IMR-90 (cell line): ENCODE measurements at regions not wholly inside any gene's neighbourhood (a gene's known extent, or its start where the extent isn't known, plus 50 kb on each side); places are given as distances from the start of the nearest gene placed in this dataset.

Source experiments
- ATAC-seq: fragments of 200-7000 bp; cut with Tn5 transposase; 2 replicates; pipeline ENCODE4 v1.9.1; 2020; ENCODE audit warnings: low read depth, mild to moderate bottlenecking, moderate library complexity
- BruUV-seq: library from RNA; stranded (reverse); fragments of 400-500 nt; replicated peaks from 2 replicates; lab custom pipeline; 2021; lab: Mats Ljungman, UMichigan
- CTCF ChIA-PET: fragments of 300-600 bp; formaldehyde crosslinking; extraction: SDS; loops from one replicate; lab custom pipeline; 2021; ENCODE audit warnings: antibody characterized with exemption; lab: Yijun Ruan, JAX
- POLR2A ChIA-PET: fragments of 300-600 bp; sonication (Branson Sonifier 250); formaldehyde crosslinking; loops from one replicate; lab custom pipeline; 2022; ENCODE audit warnings: antibody characterized with exemption; ENCODE audit not compliant: unreplicated experiment; lab: Charles Lee
- DNase-seq: peaks from one replicate; pipeline ENCODE4 v3.0.0; 2013
- H2AFZ ChIP-seq: replicated peaks from 2 replicates; pipeline ENCODE3; 2013; ENCODE audit warnings: low read length, mild to moderate bottlenecking; ENCODE audit not compliant: poor library complexity
- H2AK5ac ChIP-seq: 2 replicates; pipeline ENCODE4 v1.6.1; 2013; ENCODE audit warnings: low read depth, low read length, inconsistent platforms
- H2AK9ac ChIP-seq: replicated peaks from 2 replicates; pipeline ENCODE3; 2013; ENCODE audit warnings: mild to moderate bottlenecking, low read depth, low read length, moderate library complexity; ENCODE audit not compliant: poor library complexity
- H2BK120ac ChIP-seq: 2 replicates; pipeline ENCODE4 v1.6.1; 2013; ENCODE audit warnings: low read depth, low read length, inconsistent platforms
- H2BK15ac ChIP-seq: 3 replicates; pipeline ENCODE4 v1.6.1; 2013; ENCODE audit warnings: low read depth, low read length, inconsistent platforms
- H2BK20ac ChIP-seq: 2 replicates; pipeline ENCODE4 v1.6.1; 2013; ENCODE audit warnings: low read depth, mild to moderate bottlenecking, inconsistent platforms, low read length, moderate library complexity
- H2BK5ac ChIP-seq: 2 replicates; pipeline ENCODE4 v1.6.1; 2013; ENCODE audit warnings: mild to moderate bottlenecking, low read depth, low read length, inconsistent platforms; ENCODE audit not compliant: poor library complexity, severe bottlenecking
- H3K14ac ChIP-seq: replicated peaks from 2 replicates; pipeline ENCODE4 v1.6.1; 2013; ENCODE audit warnings: low read depth, low read length, inconsistent platforms
- H3K18ac ChIP-seq: 2 replicates; pipeline ENCODE4 v1.6.1; 2013; ENCODE audit warnings: low read depth, low read length, control low read depth
- H3K23ac ChIP-seq: 2 replicates; pipeline ENCODE4 v1.6.1; 2013; ENCODE audit warnings: low read depth, low read length, inconsistent platforms
- H3K27ac ChIP-seq: 2 replicates; pipeline ENCODE4 v1.5.1; 2013; ENCODE audit warnings: mild to moderate bottlenecking, control low read depth, low read length; ENCODE audit not compliant: insufficient read depth
- H3K27me3 ChIP-seq: 2 replicates; pipeline ENCODE4 v1.6.1; 2013; ENCODE audit warnings: low read length; ENCODE audit not compliant: control insufficient read depth, insufficient read depth
- H3K36me3 ChIP-seq: 2 replicates; pipeline ENCODE4 v1.6.1; 2013; ENCODE audit warnings: low read length, mixed read lengths; ENCODE audit not compliant: control insufficient read depth, insufficient read depth
- H3K4ac ChIP-seq: 2 replicates; pipeline ENCODE4 v1.6.1; 2013; ENCODE audit warnings: low read depth, low read length, inconsistent platforms
- H3K4me1 ChIP-seq: 2 replicates; pipeline ENCODE4 v1.6.1; 2013; ENCODE audit warnings: low read length, mixed read lengths; ENCODE audit not compliant: control insufficient read depth, insufficient read depth
- H3K4me2 ChIP-seq: 2 replicates; pipeline ENCODE4 v1.6.1; 2013; ENCODE audit warnings: low read depth, mild to moderate bottlenecking, control low read depth, low read length, moderate library complexity
- H3K4me3 ChIP-seq: 2 replicates; pipeline ENCODE4 v1.5.1; 2013; ENCODE audit warnings: low read depth, mild to moderate bottlenecking, control low read depth, low read length, moderate library complexity; ENCODE audit not compliant: insufficient read depth
- H3K56ac ChIP-seq: 2 replicates; pipeline ENCODE4 v1.6.1; 2013; ENCODE audit warnings: low read length, inconsistent platforms; ENCODE audit not compliant: insufficient read depth; ENCODE audit errors: extremely low read depth
- H3K79me1 ChIP-seq, 2 experiments: 2 replicates each; pipeline ENCODE4 v1.6.1; 2013; ENCODE audit warnings: low read length in 2 of 2, inconsistent platforms in 1 of 2, low read depth in 1 of 2
- H3K9ac ChIP-seq: 2 replicates; pipeline ENCODE4 v1.6.1; 2013; ENCODE audit warnings: low read depth, low read length, control low read depth
- H3K9me1 ChIP-seq: 2 replicates; pipeline ENCODE4 v1.6.1; 2013; ENCODE audit warnings: low read length, inconsistent platforms; ENCODE audit not compliant: insufficient read depth
- H3K9me3 ChIP-seq: 2 replicates; pipeline ENCODE4 v1.6.1; 2013; ENCODE audit warnings: low read length; ENCODE audit not compliant: control insufficient read depth, insufficient read depth
- H4K20me1 ChIP-seq: 2 replicates; pipeline ENCODE4 v1.6.1; 2013; ENCODE audit warnings: low read length, inconsistent platforms; ENCODE audit not compliant: insufficient read depth
- H4K5ac ChIP-seq: 2 replicates; pipeline ENCODE4 v1.6.1; 2013; ENCODE audit warnings: mild to moderate bottlenecking, low read depth, low read length, control low read depth
- H4K8ac ChIP-seq, 2 experiments: 2 replicates each; pipeline ENCODE4 v1.6.1; 2013; ENCODE audit warnings: low read depth in 2 of 2, low read length in 2 of 2, control low read depth in 1 of 2, inconsistent platforms in 1 of 2
- H4K91ac ChIP-seq: 2 replicates; pipeline ENCODE4 v1.6.1; 2013; ENCODE audit warnings: low read depth, low read length, inconsistent platforms; ENCODE audit not compliant: insufficient read depth
- BHLHE40 ChIP-seq: fragments of 150-350 bp; IDR thresholded peaks from 2 replicates; pipeline ENCODE4 v1.6.1; 2016; ENCODE audit warnings: mild to moderate bottlenecking, low read depth, low read length
- CEBPB ChIP-seq: IDR thresholded peaks from 2 replicates; pipeline ENCODE4 v1.6.1; 2012; ENCODE audit warnings: low read depth, low read length, improper control_type of control experiment
- CHD1 ChIP-seq: IDR thresholded peaks from 2 replicates; pipeline ENCODE4 v1.6.1; 2012; ENCODE audit warnings: low read depth, low read length, improper control_type of control experiment
- FOS ChIP-seq: fragments of 150-350 bp; IDR thresholded peaks from 2 replicates; pipeline ENCODE4 v1.6.1; 2016; ENCODE audit warnings: low read depth, low read length
- MAFK ChIP-seq: IDR thresholded peaks from 2 replicates; pipeline ENCODE4 v1.6.1; 2012; ENCODE audit warnings: low read depth, low read length, improper control_type of control experiment
- MAZ ChIP-seq: IDR thresholded peaks from 2 replicates; pipeline ENCODE4 v1.6.1; 2012; ENCODE audit warnings: low read depth, mild to moderate bottlenecking, low read length, improper control_type of control experiment, moderate library complexity, borderline replicate concordance
- MXI1 ChIP-seq: IDR thresholded peaks from 2 replicates; pipeline ENCODE4 v1.6.1; 2012; ENCODE audit warnings: low read depth, mild to moderate bottlenecking, low read length, moderate library complexity, borderline replicate concordance
- NFE2L2 ChIP-seq: fragments of 150-350 bp; IDR thresholded peaks from 2 replicates; pipeline ENCODE4 v1.6.1; 2016; ENCODE audit warnings: low read depth, mild to moderate bottlenecking, low read length
- POLR2A ChIP-seq: IDR thresholded peaks from 2 replicates; pipeline ENCODE4 v1.6.1; 2012; ENCODE audit warnings: mild to moderate bottlenecking, low read depth, low read length
- RAD21 ChIP-seq: IDR thresholded peaks from 2 replicates; pipeline ENCODE4 v1.6.1; 2012; ENCODE audit warnings: low read length, improper control_type of control experiment
- RCOR1 ChIP-seq: IDR thresholded peaks from 2 replicates; pipeline ENCODE4 v1.6.1; 2012; ENCODE audit warnings: mild to moderate bottlenecking, low read length, improper control_type of control experiment; ENCODE audit not compliant: insufficient replicate concordance
- RFX5 ChIP-seq: IDR thresholded peaks from 2 replicates; pipeline ENCODE4 v1.8.0; 2012; ENCODE audit warnings: low read depth, mild to moderate bottlenecking, low read length, moderate library complexity
- SMC3 ChIP-seq: fragments of 150-350 bp; IDR thresholded peaks from 2 replicates; pipeline ENCODE4 v1.6.1; 2016; ENCODE audit warnings: low read depth, mild to moderate bottlenecking, antibody characterized with exemption, low read length, moderate library complexity
- WGBS, 2 experiments: methylation state at CpG; one replicate each; pipeline versions ENCODE4 v1.1.5 to v1.1.7; 2013; ENCODE audit warnings: missing lambda C conversion rate in 2 of 2; ENCODE audit not compliant: insufficient read length in 1 of 2; ENCODE audit errors: extremely low coverage in 2 of 2; 5-methylcytosine and 5-hydroxymethylcytosine counted together
- dilution Hi-C: fragments of 300-500 bp; cut with HindIII; formaldehyde crosslinking; loops from one replicate; pipeline ENCODE4 v1.14.3; 2018; ENCODE audit warnings: low sequenced_read_pairs; ENCODE audit not compliant: unreplicated experiment
- in situ Hi-C: fragments of 300-500 bp; cut with MboI; formaldehyde crosslinking; loops from 3 replicates; pipeline ENCODE4 v1.14.3; 2019; ENCODE audit warnings: low sequenced_read_pairs, inconsistent platforms, mixed read lengths
- intact Hi-C: fragments of 100-400 bp; cut with micrococcal nuclease; formaldehyde crosslinking; loops from 2 replicates; pipeline ENCODE4 v1.10.0; 2022
- TF ChIP-seq, protein P1 (sequence below): fragments of 150-350 bp; IDR thresholded peaks from 2 replicates; pipeline ENCODE4 v1.6.1; 2017; ENCODE audit warnings: mild to moderate bottlenecking, antibody characterized with exemption, low read length, low read depth
- TF ChIP-seq, protein P2 (sequence below): fragments of 150-350 bp; IDR thresholded peaks from 2 replicates; pipeline ENCODE4 v1.6.1; 2016; ENCODE audit warnings: low read depth, mild to moderate bottlenecking, low read length, moderate library complexity, borderline replicate concordance
- TF ChIP-seq, protein P3 (sequence below): conservative IDR thresholded peaks from 2 replicates; pipeline ENCODE4 v1.5.1; 2012; ENCODE audit warnings: mild to moderate bottlenecking, low read depth, low read length, improper control_type of control experiment

DNA sequence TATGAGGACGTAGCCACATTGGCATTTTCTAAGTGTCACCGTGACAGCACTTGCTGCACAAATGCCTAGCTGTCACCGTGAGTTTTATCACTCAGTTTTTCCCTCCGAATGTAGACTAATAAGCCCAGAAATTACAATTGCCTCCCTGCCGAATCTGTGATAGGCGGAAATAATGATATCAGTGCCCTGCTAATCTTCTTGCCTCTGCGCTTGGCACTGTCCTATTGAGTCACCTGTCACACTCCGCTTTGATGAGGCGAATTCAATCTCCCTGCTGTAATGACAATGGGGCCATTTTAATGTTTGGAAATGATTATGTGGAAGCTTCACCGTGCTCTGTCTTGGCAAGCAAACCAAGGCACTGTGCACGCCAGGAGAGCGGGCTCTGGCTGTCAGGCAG is 112.8 kb downstream of the LINC00237 start:
- BruUV-seq: no TSS peak
- Histone ChIP-seq H2BK5ac (no peak overlapping the region), H3K27ac (no peak overlapping the region), H2BK120ac (no peak overlapping the region), H4K20me1 (no peaks in the 10 kb centered on the region), H3K23ac (no peak overlapping the region), H3K4me1 (no peaks in the 10 kb centered on the region), H4K5ac (no peak overlapping the region), H4K91ac (no peak overlapping the region), H3K14ac (no peak overlapping the region), H2BK15ac (no peak overlapping the region), H3K4me2 (no peak overlapping the region), H2AK9ac (no peak overlapping the region), H3K79me1 (no peaks in the 10 kb centered on the region), H3K27me3 (no peaks in the 10 kb centered on the region), H3K4ac (no peak overlapping the region), H3K4me3 (no peak overlapping the region), H2AK5ac (no peak overlapping the region), H4K8ac (no peak overlapping the region), H3K36me3 (no peaks in the 10 kb centered on the region), H3K56ac (no peak overlapping the region), H3K9ac (no peak overlapping the region), H2AFZ (no peak overlapping the region), H3K9me1 (no peaks in the 10 kb centered on the region), H3K18ac (no peak overlapping the region), H2BK20ac (no peak overlapping the region), H3K9me3 (peaks cover 6% of the 10 kb centered on the region; the same call in 1 of the 2 replicates)
- ATAC-seq (no peak), DNase-seq (no peak)
- dilution Hi-C loops (no loop called here), intact Hi-C loops (no loop called here), in situ Hi-C loops (no loop called here)
- WGBS, 2 experiments: 53% methylated on average over 5 of the region's 12 CpGs; no CpG with 5 or more reads in 1 of the 2 experiments
- TF ChIP-seq, protein P1, sequence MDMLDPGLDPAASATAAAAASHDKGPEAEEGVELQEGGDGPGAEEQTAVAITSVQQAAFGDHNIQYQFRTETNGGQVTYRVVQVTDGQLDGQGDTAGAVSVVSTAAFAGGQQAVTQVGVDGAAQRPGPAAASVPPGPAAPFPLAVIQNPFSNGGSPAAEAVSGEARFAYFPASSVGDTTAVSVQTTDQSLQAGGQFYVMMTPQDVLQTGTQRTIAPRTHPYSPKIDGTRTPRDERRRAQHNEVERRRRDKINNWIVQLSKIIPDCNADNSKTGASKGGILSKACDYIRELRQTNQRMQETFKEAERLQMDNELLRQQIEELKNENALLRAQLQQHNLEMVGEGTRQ: no peak
- TF ChIP-seq RCOR1 (no peak), FOS (no peak), POLR2A (no peak), RFX5 (no peak), MXI1 (no peak), SMC3 (no peak), MAZ (no peak), CEBPB (no peak), RAD21 (no peak), MAFK (no peak), NFE2L2 (no peak), BHLHE40 (no peak), CHD1 (no peak)
- TF ChIP-seq, protein P2, sequence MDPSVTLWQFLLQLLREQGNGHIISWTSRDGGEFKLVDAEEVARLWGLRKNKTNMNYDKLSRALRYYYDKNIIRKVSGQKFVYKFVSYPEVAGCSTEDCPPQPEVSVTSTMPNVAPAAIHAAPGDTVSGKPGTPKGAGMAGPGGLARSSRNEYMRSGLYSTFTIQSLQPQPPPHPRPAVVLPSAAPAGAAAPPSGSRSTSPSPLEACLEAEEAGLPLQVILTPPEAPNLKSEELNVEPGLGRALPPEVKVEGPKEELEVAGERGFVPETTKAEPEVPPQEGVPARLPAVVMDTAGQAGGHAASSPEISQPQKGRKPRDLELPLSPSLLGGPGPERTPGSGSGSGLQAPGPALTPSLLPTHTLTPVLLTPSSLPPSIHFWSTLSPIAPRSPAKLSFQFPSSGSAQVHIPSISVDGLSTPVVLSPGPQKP: no peak
- TF ChIP-seq, protein P3, sequence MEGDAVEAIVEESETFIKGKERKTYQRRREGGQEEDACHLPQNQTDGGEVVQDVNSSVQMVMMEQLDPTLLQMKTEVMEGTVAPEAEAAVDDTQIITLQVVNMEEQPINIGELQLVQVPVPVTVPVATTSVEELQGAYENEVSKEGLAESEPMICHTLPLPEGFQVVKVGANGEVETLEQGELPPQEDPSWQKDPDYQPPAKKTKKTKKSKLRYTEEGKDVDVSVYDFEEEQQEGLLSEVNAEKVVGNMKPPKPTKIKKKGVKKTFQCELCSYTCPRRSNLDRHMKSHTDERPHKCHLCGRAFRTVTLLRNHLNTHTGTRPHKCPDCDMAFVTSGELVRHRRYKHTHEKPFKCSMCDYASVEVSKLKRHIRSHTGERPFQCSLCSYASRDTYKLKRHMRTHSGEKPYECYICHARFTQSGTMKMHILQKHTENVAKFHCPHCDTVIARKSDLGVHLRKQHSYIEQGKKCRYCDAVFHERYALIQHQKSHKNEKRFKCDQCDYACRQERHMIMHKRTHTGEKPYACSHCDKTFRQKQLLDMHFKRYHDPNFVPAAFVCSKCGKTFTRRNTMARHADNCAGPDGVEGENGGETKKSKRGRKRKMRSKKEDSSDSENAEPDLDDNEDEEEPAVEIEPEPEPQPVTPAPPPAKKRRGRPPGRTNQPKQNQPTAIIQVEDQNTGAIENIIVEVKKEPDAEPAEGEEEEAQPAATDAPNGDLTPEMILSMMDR: no peak
- ChIA-PET POLR2A (no interaction called here), CTCF (no interaction called here)
